Hepatocyte (in vitro differentiated cells): ENCODE measurements at regions not wholly inside any gene's neighbourhood (a gene's known extent, or its start where the extent isn't known, plus 50 kb on each side); places are given as distances from the start of the nearest gene placed in this dataset.
A peak's percentile ranks its signal among the peaks of the same experiment; 100 is the strongest.

Experiments
- DNase-seq: peaks from one replicate; pipeline ENCODE4 v3.0.0-alpha.2; 2016; ENCODE audit warnings: low spot score
- H2AFZ ChIP-seq: fragments of 200-600 bp; sonication (generic); 2 replicates; pipeline ENCODE4 v1.6.0; 2016; ENCODE audit warnings: antibody characterized with exemption, mild to moderate bottlenecking
- H3K27ac ChIP-seq: fragments of 200-600 bp; sonication (generic); 2 replicates; pipeline ENCODE4 v1.5.1; 2016; ENCODE audit warnings: mild to moderate bottlenecking
- H3K27me3 ChIP-seq: fragments of 200-600 bp; sonication (generic); 2 replicates; pipeline ENCODE4 v1.6.1; 2016
- H3K36me3 ChIP-seq: fragments of 200-600 bp; sonication (generic); replicated peaks from 2 replicates; pipeline ENCODE4 v1.5.1; 2016; ENCODE audit warnings: low read depth; ENCODE audit not compliant: insufficient read depth
- H3K4me1 ChIP-seq: fragments of 200-600 bp; sonication (generic); 2 replicates; pipeline ENCODE4 v1.5.1; 2016; ENCODE audit warnings: mild to moderate bottlenecking, moderate library complexity; ENCODE audit not compliant: insufficient read depth
- H3K4me2 ChIP-seq: fragments of 200-600 bp; sonication (generic); 2 replicates; pipeline ENCODE4 v1.6.0; 2016
- H3K4me3 ChIP-seq: fragments of 200-600 bp; sonication (generic); 2 replicates; pipeline ENCODE4 v1.5.1; 2016; ENCODE audit warnings: mild to moderate bottlenecking
- H3K79me2 ChIP-seq: fragments of 200-600 bp; sonication (generic); 2 replicates; pipeline ENCODE4 v1.6.0; 2017; ENCODE audit warnings: mild to moderate bottlenecking
- H3K9me2 ChIP-seq: fragments of 200-600 bp; sonication (generic); replicated peaks from 2 replicates; pipeline ENCODE4 v1.6.0; 2017; ENCODE audit warnings: mild to moderate bottlenecking; ENCODE audit not compliant: insufficient read depth
- H3K9me3 ChIP-seq: fragments of 200-600 bp; sonication (generic); 2 replicates; pipeline ENCODE4 v1.5.1; 2016; ENCODE audit warnings: low read depth, mild to moderate bottlenecking
- H4K20me1 ChIP-seq: fragments of 200-600 bp; sonication (generic); 2 replicates; pipeline ENCODE4 v1.6.0; 2016; ENCODE audit warnings: mild to moderate bottlenecking; ENCODE audit not compliant: insufficient read depth, poor library complexity, severe bottlenecking
- CTCF ChIP-seq: fragments of 200-600 bp; sonication (generic); IDR thresholded peaks from 2 replicates; pipeline ENCODE4 v1.5.1; 2016; ENCODE audit warnings: antibody characterized with exemption, mild to moderate bottlenecking; ENCODE audit not compliant: poor library complexity
- EZH2 ChIP-seq: fragments of 200-600 bp; sonication (generic); IDR thresholded peaks from 2 replicates; pipeline ENCODE4 v1.6.1; 2016; ENCODE audit warnings: antibody characterized with exemption, mild to moderate bottlenecking, borderline replicate concordance
- EZH2phosphoT487 ChIP-seq: fragments of 200-600 bp; sonication (generic); IDR thresholded peaks from one replicate; pipeline ENCODE4 v1.6.1; 2018; ENCODE audit warnings: antibody characterized with exemption, mild to moderate bottlenecking, low read depth, moderate library complexity; ENCODE audit not compliant: unreplicated experiment, severe bottlenecking
- WGBS: methylation state at CpG from one replicate; pipeline ENCODE4 v1.1.6; 2016; ENCODE audit warnings: low lambda C conversion rate; ENCODE audit errors: missing lambda C conversion rate; 5-methylcytosine and 5-hydroxymethylcytosine counted together

GRCh38 chr4:23348789-23349498 lies 540.9 kb downstream of the PPARGC1A start:
- H3K27ac ChIP-seq: no peak overlapping the region
- no peaks in the 10 kb centered on the region for H3K4me1 ChIP-seq
- no peaks in the 10 kb centered on the region for H3K79me2 ChIP-seq
- no peak for TF ChIP-seq EZH2phosphoT487
- TF ChIP-seq EZH2: no peak
- TF ChIP-seq CTCF: no peak
- H2AFZ ChIP-seq: no peak overlapping the region
- no peak overlapping the region for H3K4me3 ChIP-seq
- H3K27me3 ChIP-seq: no peaks in the 10 kb centered on the region
- H3K9me3 ChIP-seq: no peaks in the 10 kb centered on the region
- WGBS: 91% methylated on average over 2 of the region's 2 CpGs
- no peak overlapping the region for H3K4me2 ChIP-seq
- H3K36me3 ChIP-seq: no peaks in the 10 kb centered on the region
- no peaks in the 10 kb centered on the region for H4K20me1 ChIP-seq
- DNase-seq: no peak
- H3K9me2 ChIP-seq: no peaks in the 10 kb centered on the region

- H2AFZ ChIP-seq: no peak overlapping the region
Observed at GRCh38 chr4:23337292-23337691, 552.6 kb downstream of the PPARGC1A start.

GRCh38 chr4:23333946-23334878 lies 555.6 kb downstream of the PPARGC1A start:
- no peak overlapping the region for H3K27ac ChIP-seq
- no peaks in the 10 kb centered on the region for H3K36me3 ChIP-seq
- H3K27me3 ChIP-seq: no peaks in the 10 kb centered on the region
- H3K4me2 ChIP-seq: no peak overlapping the region
- no peaks in the 10 kb centered on the region for H3K9me3 ChIP-seq
- H2AFZ ChIP-seq: no peak overlapping the region
- no peak overlapping the region for H3K4me3 ChIP-seq
- peak; percentile 18 for TF ChIP-seq CTCF
- no peak for TF ChIP-seq EZH2phosphoT487
- H3K9me2 ChIP-seq: no peaks in the 10 kb centered on the region
- no peaks in the 10 kb centered on the region for H3K79me2 ChIP-seq
- peaks cover 4% of the 10 kb centered on the region for H3K4me1 ChIP-seq
- DNase-seq: peak; percentile 26
- WGBS: 43% methylated on average over 5 of the region's 5 CpGs
- no peaks in the 10 kb centered on the region for H4K20me1 ChIP-seq

More at GRCh38 chr4:23337292-23337691, 552.6 kb downstream of the PPARGC1A start:
- Histone ChIP-seq H3K27me3 (no peaks in the 10 kb centered on the region), H3K79me2 (no peaks in the 10 kb centered on the region), H3K9me3 (no peaks in the 10 kb centered on the region), H3K4me2 (no peak overlapping the region), H3K4me3 (no peak overlapping the region), H3K9me2 (no peaks in the 10 kb centered on the region), H3K27ac (no peak overlapping the region), H3K4me1 (peaks cover 4% of the 10 kb centered on the region), H3K36me3 (no peaks in the 10 kb centered on the region), H4K20me1 (no peaks in the 10 kb centered on the region)
- peak; percentile 19 for DNase-seq
- WGBS: 54% methylated on average over 2 of the region's 2 CpGs
- TF ChIP-seq CTCF (peak; percentile 33), EZH2phosphoT487 (no peak), EZH2 (no peak)
